D721Med (cell line): ENCODE measurements at regions not wholly inside any gene's neighbourhood (a gene's known extent, or its start where the extent isn't known, plus 50 kb on each side); places are given as distances from the start of the nearest gene placed in this dataset.

ENCODE experiments used
- DNase-seq: peaks from one replicate; pipeline ENCODE4 v3.0.0; 2011; ENCODE audit warnings: low spot score; ENCODE audit not compliant: insufficient read length
- FAIRE-seq: peaks from 2 replicates; lab custom pipeline; 2011; peaks lifted over from hg19 to GRCh38; lab: Jason Lieb, UNC
- CTCF ChIP-seq: IDR thresholded peaks from 2 replicates; pipeline ENCODE4 v1.5.1; 2012; ENCODE audit warnings: mild to moderate bottlenecking, control low read depth; ENCODE audit not compliant: insufficient read depth; ENCODE audit errors: missing control alignments

GRCh38 chr1:102178480-102178879 lies 181.8 kb upstream of the OLFM3 start:
- TF ChIP-seq CTCF: no peak
- FAIRE-seq: no peak
- no peak for DNase-seq

- FAIRE-seq (no peak), DNase-seq (no peak)
- peak; percentile 40 for TF ChIP-seq CTCF
Observed at GRCh38 chr1:102174259-102174863, 177.6 kb upstream of the OLFM3 start.

GRCh38 chr1:102172200-102172599 lies 175.5 kb upstream of the OLFM3 start:
- FAIRE-seq (no peak), DNase-seq (no peak)
- no peak for TF ChIP-seq CTCF

DNA sequence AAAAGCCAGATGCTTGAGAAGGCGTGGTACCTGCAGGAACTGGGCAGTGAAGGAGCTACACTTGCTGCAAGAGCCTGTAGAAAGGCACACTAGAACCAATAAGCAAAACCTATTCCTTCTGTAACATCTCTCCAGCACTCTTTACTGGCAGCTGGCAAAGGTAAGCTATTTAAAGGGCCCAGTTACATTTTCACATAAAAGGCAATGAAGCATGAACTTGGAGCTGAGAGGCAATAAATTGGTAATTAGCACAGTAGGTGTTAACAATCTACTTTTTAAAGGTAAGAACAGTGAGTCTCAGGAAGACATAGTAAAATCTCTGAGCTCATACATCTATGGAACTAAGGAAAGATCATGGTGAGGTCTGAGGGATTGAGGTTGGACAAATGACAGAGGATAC lies 167.1 kb upstream of the OLFM3 start:
- DNase-seq (no peak), FAIRE-seq (no peak)

GRCh38 chr1:102151242-102151641 lies 154.5 kb upstream of the OLFM3 start:
- FAIRE-seq: no peak
- TF ChIP-seq CTCF: no peak
- DNase-seq: no peak

More for the DNA sequence above, 167.1 kb upstream of the OLFM3 start:
- no peak for TF ChIP-seq CTCF

GRCh38 chr1:102120910-102121309 lies 124.2 kb upstream of the OLFM3 start:
- no peak for TF ChIP-seq CTCF
- FAIRE-seq (no peak), DNase-seq (no peak)

DNA sequence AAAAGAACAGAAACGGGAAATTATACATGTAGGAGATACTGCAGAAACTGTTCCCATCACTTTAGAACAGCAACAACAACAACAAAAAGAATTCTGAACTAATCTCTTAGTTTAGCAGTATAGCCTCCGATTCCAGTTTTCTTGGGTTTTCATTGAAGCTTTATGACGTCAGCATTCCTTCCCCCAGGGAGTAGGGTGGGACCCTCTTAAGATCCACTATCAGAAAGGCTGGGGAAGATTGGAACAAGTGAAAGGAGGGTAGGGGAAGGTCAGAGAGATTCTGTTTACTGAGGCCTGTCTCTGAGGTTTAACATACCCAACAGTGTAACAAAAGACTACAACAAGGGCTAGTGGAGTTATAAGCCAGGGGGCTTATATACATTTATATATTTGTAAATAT lies 121.4 kb upstream of the OLFM3 start:
- TF ChIP-seq CTCF: no peak
- FAIRE-seq: no peak
- no peak for DNase-seq
